Hematopoietic multipotent progenitor cell (in vitro differentiated cells): ENCODE measurements at regions not wholly inside any gene's neighbourhood (a gene's known extent, or its start where the extent isn't known, plus 50 kb on each side); places are given as distances from the start of the nearest gene placed in this dataset.
"Not testable (repeated sequence)": the region's sequence is repeated elsewhere in the genome, so short reads cannot be mapped to it uniquely, and the experiment has no call there.

ENCODE experiments used
- DNase-seq, 3 donors: peaks; one replicate each; pipeline ENCODE4 v3.0.0-alpha.2; 2011 to 2015; ENCODE audit warnings: low read depth in 2 of 3, low spot score in 2 of 3

- DNase-seq = no peak
These were observed 129.5 kb downstream of the TSEN15 start for GRCh38 chr1:184181044-184181443.

GRCh38 chr1:184183919-184184318 is 132.4 kb downstream of the TSEN15 start:
- DNase-seq = no peak

GRCh38 chr1:184184614-184185013 is 133.1 kb downstream of the TSEN15 start:
- not testable (repeated sequence) for DNase-seq

- DNase-seq = no peak
These were observed 133.8 kb downstream of the TSEN15 start for GRCh38 chr1:184185347-184185746.

DNA sequence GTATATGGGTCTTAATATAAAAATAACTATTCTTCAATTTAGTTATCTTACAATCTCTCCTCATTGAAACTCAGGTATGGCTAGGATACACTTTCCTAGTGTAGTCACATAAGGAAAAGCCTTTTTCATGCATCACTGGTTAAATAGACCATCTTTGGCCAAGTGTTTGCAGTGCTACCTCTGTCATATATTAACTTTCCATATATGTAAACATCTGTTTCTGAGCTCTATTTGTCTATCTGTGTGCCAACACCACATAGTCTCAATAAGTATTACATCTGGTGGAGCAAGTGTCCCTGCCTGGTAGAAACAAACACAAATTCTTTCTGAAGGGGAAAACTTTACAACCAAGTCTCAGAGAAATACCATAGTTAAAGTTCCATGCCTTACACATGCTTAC is 134.6 kb downstream of the TSEN15 start:
- no peak for DNase-seq

- DNase-seq = no peak
These were observed 135.6 kb downstream of the TSEN15 start for GRCh38 chr1:184187097-184187496.

GRCh38 chr1:184188037-184188436 is 136.5 kb downstream of the TSEN15 start:
- DNase-seq = no peak

- DNase-seq = no peak
These were observed 137.8 kb downstream of the TSEN15 start for GRCh38 chr1:184189361-184189760.

DNA sequence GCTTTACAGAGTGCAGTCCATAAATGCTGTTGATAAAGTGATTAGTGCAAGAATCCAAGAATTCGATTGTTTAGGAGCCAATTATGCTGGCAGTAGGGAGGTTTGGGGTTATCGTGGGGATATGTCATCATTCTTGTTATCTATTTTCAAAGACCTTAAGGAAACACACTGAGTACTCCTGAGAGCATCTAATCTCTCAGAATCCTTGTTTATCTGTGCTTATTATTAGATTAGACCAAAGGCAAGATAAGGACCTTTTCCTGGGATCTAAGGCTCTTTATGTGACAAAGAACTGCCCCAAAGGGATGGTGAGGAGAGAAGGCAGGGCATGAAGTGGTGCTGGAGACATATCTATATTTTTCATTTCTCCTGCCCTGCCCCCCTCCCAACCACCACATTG is 139.1 kb downstream of the TSEN15 start:
- no peak for DNase-seq

GRCh38 chr1:184191181-184191621 is 139.7 kb downstream of the TSEN15 start:
- peak in 1 of 3 donors; percentile 7 for DNase-seq

- DNase-seq = no peak
These were observed 141.3 kb downstream of the TSEN15 start for GRCh38 chr1:184192796-184193195.

- DNase-seq = no peak
These were observed 141.9 kb downstream of the TSEN15 start for GRCh38 chr1:184193451-184193850.

- no peak for DNase-seq
These were observed 142.7 kb downstream of the TSEN15 start for GRCh38 chr1:184194236-184194635.

DNA sequence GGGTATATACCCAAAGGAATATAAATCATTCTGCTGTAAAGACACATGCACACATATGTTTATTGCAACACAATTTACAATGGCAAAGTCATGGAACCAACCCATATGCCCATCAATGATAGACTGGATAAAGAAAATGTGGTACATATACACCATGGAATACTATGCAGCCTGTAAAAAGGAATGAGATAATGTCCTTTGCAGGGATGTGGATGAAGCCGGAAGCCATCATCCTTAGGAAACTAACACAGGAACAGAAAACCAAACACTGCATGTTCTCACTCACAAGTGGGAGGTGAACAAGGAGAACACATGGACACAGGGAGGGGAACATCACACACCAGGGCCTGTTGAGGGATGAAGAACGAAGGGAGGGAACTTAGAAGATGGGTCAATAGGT is 144.2 kb downstream of the TSEN15 start:
- not testable (repeated sequence) for DNase-seq

GRCh38 chr1:184197831-184198230 is 146.3 kb downstream of the TSEN15 start:
- no peak for DNase-seq

DNA sequence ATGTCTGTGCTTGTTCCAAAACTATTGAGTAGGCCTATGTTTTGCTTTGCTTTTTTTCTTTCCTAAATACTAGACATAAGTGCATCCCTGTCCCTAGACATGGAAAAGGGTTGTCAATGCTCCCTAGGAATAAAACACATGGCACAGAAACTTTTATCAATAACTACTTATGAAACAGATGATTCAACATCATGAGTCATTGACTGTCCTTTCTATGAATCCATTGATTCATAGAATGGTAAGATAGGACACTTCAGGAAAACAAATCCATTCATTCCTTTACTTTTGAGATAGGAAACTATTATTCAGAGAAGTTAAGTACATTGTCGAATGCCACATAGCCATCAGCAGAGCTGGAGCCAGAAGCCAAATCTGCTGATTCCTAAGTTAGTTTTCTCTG is 147.5 kb downstream of the TSEN15 start:
- DNase-seq = no peak

DNA sequence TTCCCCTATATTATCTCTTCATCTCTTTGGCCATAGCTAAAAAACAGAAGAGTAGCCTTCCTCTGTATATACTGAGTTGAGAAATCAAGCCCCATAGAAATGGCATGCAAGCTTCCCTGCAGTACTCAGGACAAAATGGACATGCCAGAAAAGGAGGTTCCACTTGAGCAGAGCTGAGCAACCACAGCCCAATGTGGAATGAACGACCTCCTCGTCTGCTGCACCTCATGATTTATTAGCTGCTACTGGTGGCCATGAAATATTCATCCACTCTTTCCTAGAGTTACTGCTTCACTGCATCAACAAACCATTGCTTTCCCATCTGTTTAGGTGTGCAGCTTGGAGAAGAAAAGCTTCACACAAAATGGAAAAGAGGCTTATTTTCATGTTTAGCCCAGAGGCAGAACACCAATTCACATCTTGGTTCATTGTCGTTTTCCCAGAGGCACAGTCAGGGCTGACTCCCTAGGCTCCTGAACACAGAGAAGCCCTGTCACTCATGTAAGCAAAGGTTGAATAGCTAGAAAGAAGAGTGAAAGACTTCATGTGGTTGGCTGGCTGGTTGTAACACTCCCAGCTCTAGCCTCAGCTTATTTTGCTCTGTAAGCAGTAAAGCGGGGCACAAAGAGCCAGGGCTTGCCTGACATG is 148.0 kb downstream of the TSEN15 start:
- no peak for DNase-seq

GRCh38 chr1:184208622-184209021 is 157.1 kb downstream of the TSEN15 start:
- DNase-seq = no peak

- no peak for DNase-seq
These were observed 158.5 kb downstream of the TSEN15 start for GRCh38 chr1:184210031-184210430.

GRCh38 chr1:184210862-184211261 is 159.3 kb downstream of the TSEN15 start:
- DNase-seq = no peak

DNA sequence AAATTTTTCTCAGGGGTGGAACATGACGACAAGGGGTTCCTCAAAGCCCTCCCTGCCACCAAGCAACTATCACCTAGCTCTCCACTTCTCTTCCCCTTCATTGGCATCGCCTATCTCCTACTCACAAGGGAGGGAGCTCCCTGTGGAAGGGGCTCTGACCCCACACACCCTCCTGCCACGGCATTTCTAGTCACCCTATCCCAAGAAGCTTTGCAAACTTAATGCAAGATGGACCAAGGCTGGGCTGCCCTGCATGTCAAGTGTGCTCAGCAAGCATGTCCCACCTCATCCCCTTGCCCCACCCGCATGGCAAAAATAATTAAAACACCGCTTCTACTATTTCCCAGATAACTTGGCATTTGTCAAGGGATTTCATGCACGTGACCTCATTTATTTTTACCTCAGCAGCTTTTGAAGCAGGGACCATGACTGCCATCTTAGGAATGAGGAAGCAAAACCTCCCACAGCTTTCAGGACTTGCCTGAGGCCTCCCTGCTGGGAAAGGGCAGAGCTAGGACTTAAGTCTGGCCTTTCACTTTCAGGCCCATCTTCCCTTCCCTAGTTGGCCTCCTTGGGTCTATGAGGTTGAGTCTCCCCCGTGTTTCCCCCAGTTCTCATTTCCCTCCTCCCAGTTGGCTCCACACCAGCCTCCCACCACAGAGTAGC is 161.3 kb downstream of the TSEN15 start:
- no peak for DNase-seq

DNA sequence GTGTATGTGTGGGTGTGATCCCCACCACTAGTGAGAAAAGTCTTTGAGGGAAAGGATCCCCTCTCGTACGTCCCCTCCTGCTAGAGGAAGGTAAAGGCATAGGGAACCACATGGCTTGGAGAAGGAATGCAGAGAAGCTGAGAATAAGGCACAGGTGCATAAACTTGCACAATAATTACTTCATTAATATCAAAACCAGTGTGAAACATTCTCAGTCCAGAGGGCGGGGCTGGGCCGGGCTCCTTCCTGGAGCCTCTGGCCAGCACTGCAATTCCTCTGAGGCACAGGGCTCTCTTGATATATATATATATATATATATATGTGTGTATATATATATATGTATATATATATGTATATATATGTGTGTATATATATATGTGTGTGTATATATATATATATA is 162.6 kb downstream of the TSEN15 start:
- DNase-seq = no peak
